NCI-H2196 (cell line): ENCODE measurements at regions not wholly inside any gene's neighbourhood (a gene's known extent, or its start where the extent isn't known, plus 50 kb on each side); places are given as distances from the start of the nearest gene placed in this dataset.
A peak's percentile ranks its signal among the peaks of the same experiment; 100 is the strongest.

Experiments
- DNase-seq: peaks from one replicate; lab custom pipeline; 2025; ENCODE audit not compliant: unreplicated experiment; lab: John Stamatoyannopoulos, UW

DNA sequence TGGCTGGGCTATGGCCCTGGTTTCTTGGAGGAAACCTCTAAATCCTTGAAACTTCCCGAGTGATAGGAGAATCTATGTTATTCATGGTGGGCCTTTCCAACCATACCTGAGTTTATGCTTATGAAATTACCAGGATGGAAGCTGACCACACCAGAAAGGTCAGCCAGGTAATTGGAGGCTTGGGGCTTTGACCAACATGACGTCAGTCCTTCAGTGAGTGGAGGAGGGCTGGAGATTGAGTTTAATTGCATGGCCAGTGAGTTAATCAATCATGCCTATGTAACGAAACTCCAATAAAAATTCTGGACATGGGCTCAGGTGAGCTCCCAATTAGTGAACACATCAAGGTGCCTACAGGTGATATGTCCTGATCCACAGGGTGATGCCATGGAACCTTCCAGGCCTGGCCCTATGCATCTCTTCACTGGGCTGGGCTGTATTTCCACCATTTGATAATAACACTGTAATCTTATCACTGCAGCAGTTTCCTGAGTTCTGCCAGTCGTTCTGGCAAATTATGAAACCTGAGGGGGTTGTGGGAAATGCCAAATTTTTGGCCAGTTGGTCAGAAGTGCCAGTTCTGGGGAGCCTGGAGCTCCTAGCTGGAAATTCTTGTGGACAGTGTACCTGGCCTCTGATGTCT is 106.5 kb downstream of the CDH26 start:
- DNase-seq = no peak

DNA sequence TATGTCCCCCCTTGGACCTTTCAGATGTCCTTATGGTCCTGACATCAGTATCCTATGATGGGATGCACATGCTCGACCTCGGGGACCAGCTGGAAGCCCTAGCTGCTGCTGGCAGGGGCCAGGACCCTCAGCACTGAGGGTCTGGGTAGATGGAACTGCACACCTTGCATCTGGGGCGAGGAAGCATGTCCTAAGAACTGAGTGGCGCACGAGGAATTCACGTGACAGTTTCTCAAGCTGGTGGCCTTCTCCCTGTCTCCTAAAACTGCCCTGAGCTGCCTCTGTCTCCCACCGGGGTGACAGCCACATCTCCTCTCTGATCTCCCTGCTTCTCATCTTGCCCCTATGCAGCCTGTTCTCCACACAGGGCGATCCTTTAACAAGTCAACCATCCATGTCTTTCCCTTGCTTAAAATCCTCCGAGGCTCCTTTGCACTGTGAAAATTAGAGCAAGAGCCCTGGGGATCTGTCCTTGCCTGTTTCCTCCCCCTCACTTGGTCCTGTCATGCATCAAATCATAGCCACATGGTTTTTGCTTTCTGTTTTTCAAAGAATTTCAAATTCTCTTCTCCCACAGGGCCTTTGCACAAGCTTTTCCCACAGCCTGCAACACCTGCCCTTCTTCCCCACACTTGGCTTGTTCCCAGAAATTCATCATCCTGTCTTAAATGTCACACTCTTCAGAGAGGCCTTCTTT is 107.7 kb downstream of the CDH26 start:
- DNase-seq = no peak

DNA sequence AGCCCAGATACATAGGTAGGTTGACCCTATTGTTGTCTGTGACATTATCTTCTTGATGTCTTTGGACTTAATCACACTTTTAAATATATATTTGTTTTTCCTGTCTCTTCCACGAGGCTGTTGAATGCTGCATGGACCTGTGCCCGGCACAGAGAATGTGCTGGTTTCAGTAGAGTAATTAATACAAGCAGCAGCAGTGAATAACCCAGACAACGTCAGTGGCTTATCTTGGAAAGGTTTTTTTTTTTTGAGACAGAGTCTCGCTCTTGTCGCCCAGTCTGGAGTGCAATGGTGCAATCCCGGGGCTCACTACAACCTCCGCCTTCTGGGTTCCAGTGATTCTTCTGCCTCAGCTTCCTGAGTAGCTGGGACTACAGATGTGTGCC is 108.2 kb downstream of the CDH26 start:
- DNase-seq = no peak

DNA sequence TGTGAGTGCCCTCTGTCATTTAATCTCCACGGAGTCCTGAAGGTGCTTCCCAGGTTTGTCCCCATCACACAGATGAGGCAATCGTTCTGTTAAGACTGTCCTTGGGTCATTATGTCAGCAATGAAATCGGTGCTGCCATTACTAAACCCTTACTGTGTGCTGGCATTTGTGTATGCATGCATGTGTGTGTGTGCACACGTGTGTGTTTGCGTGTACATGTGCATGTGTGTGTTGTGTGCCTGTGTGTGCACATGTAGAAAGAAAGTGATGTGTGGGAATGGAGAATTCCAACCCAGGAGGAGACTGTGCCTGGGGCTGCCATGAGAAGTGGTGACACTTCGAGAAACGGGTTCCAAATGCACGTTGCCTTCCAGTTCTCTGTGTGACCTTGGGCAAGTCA is 110.3 kb downstream of the CDH26 start:
- no peak for DNase-seq

DNA sequence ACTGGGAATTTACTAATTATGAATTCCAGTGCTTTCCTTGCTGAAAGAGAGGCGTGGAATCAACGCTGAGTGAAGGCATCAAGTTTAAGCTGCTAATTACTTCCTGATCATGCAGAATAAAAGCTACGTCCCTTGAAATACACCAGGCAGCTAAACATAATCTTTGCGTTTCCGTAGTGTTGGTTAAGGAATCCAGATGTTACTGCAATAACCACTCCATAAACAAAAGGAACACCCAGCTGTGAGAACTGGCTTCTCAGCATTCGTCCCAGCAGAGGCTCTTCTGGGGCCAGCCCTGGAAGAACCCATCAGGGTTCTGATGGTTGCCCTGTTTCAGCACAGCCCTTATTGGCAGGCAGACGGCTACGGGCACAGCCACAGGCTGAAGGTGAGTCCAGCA is 111.4 kb downstream of the CDH26 start:
- DNase-seq = no peak

DNA sequence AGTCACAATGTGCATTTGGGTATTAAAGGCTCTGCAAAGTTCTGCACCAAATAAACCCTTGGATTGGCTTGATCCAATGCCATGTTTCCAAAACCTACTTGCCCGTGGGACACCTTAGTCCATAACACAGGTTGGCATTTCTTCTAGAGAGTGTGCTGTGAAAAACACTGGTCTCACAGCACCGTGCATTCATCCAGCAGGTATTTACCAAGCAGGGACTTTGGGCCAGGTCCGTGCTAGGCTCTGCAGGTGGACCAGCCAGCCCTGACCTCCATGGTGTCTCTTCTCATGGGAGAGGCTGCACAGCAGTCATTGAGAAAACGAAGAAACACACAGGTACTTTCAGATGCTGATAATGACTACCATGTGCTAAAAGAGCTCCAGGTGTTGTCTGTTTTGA is 112.6 kb downstream of the CDH26 start:
- DNase-seq = no peak

DNA sequence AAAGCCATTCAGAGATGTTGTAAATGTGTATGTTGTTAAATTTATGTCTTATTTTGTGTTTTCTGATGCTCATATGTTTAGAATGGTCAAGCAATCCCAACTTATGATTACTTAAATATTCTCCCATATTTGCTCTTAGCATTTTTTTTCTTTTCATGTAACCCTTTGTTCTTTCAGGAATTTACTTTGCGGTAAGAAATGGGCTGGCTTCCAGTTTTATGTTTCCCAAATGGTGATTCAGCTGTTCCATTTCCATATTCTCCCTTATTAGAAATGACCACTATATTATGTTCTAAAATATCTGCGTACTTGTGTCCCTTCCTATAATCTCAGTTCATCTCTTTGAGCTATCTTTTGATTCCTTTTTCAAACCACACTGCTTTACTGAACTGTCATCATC is 113.7 kb downstream of the CDH26 start:
- DNase-seq = no peak

DNA sequence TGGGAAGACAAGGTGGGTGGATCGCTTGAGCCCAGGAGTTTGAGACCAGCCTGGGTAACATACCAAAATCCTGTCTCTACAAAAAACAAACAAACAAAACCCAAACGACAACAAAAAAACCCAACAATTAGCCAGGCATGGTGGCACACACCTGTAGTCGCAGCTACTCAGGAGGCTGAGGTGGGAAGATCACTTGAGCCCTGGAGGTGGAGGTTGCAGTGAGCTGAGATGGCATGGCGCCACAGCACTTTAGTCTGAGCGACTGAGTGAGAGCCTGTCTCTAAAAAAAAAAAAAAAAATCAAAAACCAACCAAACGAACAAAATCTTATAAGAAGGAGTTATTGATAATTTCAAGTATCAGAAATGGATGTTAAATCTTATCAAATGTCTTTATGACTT is 114.9 kb downstream of the CDH26 start:
- DNase-seq = no peak

DNA sequence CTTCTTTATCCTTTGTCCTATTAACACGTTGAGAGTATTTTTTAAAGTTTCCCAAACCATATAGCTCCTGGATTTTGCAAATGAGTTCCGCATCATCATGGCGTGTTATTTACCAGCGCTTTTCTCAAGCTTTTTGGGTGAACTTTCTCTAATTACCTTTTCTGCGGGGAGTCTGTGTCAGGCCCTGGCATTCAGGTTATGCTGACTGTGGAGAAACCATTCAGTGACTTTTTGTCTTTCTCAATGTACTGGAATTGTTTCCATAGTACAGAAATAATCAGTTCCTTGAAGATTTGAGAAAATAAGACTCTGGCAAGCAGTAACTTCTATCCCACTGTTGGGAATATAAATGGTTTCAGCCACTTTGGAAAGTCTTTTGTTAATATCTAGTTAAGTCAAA is 115.3 kb downstream of the CDH26 start:
- DNase-seq = no peak

DNA sequence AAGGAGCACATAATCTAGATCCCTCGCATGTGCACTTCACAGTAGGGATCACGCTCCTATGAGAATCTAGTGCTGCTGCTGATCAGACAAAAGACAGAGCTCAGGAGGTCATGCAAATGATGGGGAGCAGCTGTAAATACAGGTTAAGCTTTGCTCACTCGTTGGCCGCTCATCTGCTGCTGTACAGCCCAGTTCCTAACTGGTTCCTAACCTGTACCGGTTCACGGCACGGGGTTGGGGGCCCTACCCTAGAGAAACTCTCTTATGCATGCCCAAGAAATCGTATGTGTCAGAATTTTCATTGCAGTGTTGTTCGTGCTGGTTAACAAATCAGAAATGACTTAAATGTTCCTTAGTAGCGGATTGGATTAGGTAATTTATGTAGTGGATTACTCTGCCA is 116.1 kb downstream of the CDH26 start:
- DNase-seq = no peak

DNA sequence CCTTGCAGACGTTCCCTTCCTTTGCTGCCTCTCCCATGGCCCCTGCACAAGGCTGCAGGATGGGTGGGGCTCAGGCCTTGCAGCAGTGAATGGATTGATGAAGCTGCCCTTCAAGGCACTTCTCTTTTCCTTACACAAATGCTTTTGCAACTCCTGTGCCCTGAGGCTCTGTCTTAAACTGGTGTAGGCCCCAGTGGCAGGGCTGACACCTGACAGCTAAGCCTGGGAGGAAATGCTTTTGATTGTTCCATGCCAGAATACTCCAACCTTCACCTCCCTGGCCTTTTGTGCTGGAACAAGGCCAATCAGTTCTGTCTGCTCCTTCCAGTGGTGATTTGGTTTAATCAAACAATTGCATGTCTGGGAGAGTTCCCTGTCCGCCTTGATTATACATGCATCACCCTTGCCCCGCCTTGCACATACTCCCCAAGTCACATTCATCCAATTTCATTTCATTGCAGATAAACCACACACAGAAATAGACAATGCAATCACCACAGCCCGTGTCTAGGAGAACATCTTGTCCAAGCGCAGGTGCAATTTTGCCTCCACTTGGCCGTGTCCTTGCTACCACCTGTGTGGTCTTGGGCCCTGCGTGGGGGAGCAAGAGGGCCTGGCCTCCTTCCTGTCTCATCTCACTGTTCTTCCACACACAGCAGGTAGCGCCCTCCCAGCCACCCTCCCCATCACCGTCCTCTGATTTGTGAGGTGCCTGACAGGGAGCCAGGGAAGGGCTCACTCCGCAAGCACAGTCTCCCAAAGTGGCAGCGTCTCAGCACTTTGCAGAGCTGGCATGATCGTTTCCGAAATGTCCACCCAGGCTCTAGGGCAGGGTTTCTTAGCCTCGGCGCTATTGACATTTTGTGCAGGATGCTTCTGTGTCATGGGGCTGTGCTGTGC is 120.4 kb downstream of the CDH26 start:
- DNase-seq = peak; percentile 22

DNA sequence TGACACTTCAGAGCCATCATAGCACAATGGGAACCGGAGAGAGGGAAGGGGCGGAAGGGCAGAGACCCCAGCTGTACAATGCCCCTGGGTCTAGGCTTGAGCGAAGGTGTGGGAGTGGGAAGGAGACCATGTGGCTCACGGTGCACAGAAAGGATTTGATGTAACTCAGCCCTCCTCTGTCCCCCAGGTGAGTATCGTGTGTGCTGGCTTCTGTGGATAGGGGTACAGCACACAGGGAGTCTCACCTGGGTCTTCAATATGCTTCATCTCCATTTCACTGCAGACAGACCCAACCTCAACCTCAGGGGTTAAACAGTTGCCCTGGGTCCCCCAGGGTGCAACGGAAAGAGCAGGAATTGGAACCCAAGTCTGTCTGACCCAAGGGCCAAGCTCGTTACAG is 122.2 kb downstream of the CDH26 start:
- no peak for DNase-seq

DNA sequence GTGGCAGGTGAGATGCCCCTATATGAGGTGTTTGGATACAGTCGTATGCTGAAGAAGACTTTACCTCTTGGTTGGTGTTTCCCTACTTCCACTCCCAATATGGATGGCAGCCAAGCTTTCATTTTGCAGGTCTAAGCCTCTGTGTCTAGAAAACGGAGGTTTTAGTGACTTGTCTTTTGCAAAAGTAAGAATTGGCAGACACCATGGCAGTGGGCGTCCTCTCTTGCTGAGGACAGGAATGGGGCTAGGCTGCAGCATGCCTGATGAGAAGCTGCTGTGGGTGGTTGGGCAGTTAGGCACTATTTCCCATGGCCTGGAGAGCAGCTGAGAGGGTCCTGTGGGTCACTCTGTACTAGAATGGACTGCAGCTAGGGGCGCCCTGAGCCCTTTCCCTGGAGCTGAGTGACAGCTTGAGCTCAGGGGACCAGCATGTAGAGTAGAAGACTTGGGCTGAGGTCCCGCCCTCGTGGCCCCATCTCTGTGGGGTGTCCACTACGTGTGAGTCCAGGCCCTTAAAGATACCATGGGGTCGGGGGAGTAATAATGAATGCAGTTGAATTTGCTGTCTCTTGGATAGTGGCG is 127.4 kb downstream of the CDH26 start:
- no peak for DNase-seq

DNA sequence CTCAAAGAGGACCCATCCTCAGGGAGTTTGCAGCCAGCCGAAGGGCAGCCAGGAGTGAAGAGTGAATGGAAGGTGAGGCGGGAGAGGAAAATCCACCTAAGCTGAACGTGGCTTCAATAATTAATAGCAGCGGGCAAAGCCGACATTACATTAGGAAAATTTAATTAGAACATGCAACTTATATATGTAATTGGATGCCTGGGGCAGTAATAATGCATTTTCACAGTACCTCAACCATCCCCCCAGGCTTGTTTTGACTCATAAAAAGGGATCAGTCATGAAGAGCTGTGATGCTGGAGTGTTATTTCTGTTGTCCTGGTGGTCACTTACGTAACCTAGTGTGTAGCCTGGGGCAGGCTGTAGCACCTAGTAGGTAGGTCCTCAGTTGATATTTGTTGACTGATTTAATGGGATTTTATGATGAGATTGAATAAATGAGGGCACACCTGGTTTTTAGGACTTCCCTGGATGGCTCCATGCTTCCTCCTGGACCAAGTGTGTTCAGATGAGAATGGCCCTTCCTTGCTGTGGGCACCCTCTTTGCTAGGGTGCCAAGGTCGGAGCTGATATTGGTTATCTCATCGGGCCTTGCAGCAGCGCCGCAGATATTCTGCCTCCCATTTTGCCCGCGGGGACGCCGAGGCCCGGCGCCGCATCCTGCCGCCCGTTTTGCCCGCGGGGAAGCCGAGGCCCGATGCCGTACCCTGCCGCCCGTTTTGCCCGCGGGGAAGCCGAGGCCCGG is 128.8 kb downstream of the CDH26 start:
- DNase-seq = no peak

DNA sequence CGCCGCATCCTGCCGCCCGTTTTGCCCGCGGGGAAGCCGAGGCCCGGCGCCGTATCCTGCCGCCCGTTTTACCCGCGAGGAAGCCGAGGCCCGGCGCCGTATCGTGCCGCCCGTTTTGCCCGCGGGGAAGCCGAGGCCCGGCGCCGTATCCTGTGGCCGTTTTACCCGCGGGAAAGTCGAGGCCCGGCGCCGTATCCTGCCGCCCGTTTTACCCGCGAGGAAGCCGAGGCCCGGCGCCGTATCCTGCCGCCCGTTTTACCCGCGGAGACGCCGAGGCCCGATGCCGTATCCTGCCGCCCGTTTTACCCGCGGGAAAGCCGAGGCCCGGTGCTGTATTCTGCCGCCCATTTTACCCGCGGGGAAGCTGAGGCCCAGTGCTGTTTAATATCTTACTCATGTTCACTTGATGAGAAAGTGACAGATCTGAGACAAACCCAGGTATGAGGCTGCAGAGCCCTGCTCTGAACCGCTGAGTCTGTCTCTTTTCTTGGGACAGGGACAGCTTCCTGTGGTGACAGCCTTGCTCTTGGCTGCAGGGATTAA is 129.4 kb downstream of the CDH26 start:
- DNase-seq = no peak

DNA sequence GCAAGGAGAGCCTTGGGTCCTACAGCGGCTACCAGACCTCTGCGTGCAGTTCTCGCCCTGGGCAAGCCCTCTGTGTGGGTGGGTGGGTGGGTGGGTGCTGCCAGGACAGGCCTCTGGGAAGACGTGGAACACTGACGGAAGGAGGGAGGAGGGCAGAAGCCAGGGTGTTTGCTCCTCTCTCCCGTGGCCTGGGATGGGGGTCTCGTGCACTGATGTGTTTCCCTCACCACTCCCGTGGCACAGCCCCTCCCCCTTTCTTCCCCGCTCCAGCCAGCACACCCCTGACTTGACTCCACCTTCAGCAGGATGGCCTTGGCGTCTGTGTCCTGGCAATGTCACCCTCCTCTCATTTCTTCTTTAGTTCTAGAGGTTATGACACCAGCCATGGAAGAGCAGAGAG is 130.0 kb downstream of the CDH26 start:
- no peak for DNase-seq

DNA sequence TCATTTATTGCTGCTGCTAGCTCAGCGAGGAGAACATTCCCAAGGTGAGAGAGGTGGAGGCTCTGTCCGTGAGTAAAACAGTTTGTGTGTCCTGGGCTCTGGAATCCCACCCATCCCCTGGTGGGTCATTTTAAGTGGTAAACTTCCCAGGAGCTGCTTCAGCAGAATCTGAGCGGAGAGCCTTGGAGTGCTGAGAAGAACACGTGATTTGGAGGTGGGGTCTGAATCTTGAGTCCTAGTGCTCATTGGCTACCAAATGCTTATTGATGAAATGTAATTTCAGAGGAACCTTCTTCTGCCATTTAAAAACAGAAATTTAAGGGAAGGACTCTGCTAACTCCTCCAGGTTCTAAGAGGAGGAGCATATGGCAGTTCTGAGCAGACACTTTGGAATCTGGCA is 132.4 kb downstream of the CDH26 start:
- no peak for DNase-seq

DNA sequence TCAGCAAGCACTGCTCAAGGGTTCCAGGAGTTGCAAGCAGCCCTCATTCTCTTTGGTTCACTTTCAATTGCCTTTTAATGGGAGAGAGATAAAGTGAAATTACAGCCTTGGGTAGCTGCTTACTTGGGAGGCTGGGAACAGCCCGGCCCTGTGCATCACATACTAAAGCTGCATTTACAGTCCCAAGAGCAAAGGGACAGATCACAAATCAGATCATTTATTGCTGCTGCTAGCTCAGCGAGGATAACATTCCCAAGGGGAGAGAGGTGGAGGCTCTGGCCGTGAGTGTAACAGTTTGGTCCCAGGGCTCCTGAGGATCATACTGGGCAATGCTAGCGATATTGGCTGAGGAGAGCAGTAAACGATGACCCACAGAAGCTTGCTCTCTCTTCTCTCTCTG is 133.1 kb downstream of the CDH26 start:
- no peak for DNase-seq

DNA sequence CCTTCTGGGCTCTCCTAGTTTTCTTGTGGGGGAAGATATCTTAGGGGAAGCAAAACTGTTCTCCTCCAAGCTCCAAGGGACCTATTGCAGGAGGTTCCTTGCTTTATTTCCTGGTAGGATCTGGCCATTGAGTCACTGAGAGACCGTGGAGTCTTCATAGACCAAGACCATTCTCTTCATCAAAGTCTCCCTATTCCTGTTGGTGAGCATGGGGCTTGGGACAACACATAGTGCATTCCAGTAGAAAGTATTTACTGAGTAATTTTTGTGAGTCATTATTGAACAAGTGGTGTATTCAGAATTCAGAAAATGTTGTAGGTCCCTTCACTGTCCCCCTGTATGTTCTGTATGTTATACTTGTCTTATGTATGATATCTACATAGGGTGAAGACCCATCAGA is 133.6 kb downstream of the CDH26 start:
- no peak for DNase-seq

DNA sequence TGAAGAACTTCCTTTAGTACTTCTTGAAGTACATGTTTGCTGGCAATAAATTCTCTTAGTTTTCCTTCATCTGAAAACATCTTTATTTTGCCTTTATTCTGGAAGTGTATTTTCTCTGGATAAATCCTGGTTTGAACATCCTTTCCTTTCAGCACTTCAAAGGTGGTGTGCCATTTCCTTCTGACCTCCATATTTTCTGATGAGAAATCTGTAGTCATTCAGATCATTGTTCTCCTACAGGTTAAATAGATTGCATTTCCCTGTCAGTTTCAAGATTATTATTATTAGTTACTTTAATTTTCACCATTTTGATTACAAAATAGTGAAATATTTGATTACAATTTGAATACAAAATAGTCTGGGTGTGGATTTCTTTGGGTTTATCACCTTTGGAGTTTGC is 134.5 kb downstream of the CDH26 start:
- DNase-seq = no peak

DNA sequence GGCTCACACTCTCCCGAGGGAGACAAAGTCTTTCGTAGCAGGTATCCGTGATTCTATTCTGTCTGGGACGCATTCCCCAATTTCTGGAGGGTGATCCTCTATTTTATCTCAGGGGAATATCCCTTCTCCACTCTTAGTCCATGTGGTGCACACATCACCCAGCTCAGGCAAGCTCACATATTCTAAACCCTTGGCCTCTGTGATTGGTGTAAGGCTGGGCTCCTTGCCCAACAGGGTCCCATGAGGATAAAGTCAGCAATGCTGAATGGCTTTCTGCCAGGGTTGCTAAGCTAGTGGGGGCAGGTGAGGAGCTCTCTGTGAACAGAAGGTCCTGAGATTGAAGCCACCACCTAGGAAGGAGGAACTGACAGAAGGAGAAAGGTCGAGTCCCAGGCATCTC is 137.2 kb downstream of the CDH26 start:
- no peak for DNase-seq
